IMR-90 (cell line): ENCODE measurements at regions not wholly inside any gene's neighbourhood (a gene's known extent, or its start where the extent isn't known, plus 50 kb on each side); places are given as distances from the start of the nearest gene placed in this dataset.

Experiments
- ATAC-seq: fragments of 200-7000 bp; cut with Tn5 transposase; 2 replicates; pipeline ENCODE4 v1.9.1; 2020; ENCODE audit warnings: low read depth, mild to moderate bottlenecking, moderate library complexity
- BruUV-seq: library from RNA; stranded (reverse); fragments of 400-500 nt; replicated peaks from 2 replicates; lab custom pipeline; 2021; lab: Mats Ljungman, UMichigan
- CTCF ChIA-PET: fragments of 300-600 bp; formaldehyde crosslinking; extraction: SDS; loops from one replicate; lab custom pipeline; 2021; ENCODE audit warnings: antibody characterized with exemption; lab: Yijun Ruan, JAX
- POLR2A ChIA-PET: fragments of 300-600 bp; sonication (Branson Sonifier 250); formaldehyde crosslinking; loops from one replicate; lab custom pipeline; 2022; ENCODE audit warnings: antibody characterized with exemption; ENCODE audit not compliant: unreplicated experiment; lab: Charles Lee
- DNase-seq: peaks from one replicate; pipeline ENCODE4 v3.0.0; 2013
- H2AFZ ChIP-seq: replicated peaks from 2 replicates; pipeline ENCODE3; 2013; ENCODE audit warnings: low read length, mild to moderate bottlenecking; ENCODE audit not compliant: poor library complexity
- H2AK5ac ChIP-seq: 2 replicates; pipeline ENCODE4 v1.6.1; 2013; ENCODE audit warnings: low read depth, low read length, inconsistent platforms
- H2AK9ac ChIP-seq: replicated peaks from 2 replicates; pipeline ENCODE3; 2013; ENCODE audit warnings: mild to moderate bottlenecking, low read depth, low read length, moderate library complexity; ENCODE audit not compliant: poor library complexity
- H2BK120ac ChIP-seq: 2 replicates; pipeline ENCODE4 v1.6.1; 2013; ENCODE audit warnings: low read depth, low read length, inconsistent platforms
- H2BK15ac ChIP-seq: 3 replicates; pipeline ENCODE4 v1.6.1; 2013; ENCODE audit warnings: low read depth, low read length, inconsistent platforms
- H2BK20ac ChIP-seq: 2 replicates; pipeline ENCODE4 v1.6.1; 2013; ENCODE audit warnings: low read depth, mild to moderate bottlenecking, inconsistent platforms, low read length, moderate library complexity
- H2BK5ac ChIP-seq: 2 replicates; pipeline ENCODE4 v1.6.1; 2013; ENCODE audit warnings: mild to moderate bottlenecking, low read depth, low read length, inconsistent platforms; ENCODE audit not compliant: poor library complexity, severe bottlenecking
- H3K14ac ChIP-seq: replicated peaks from 2 replicates; pipeline ENCODE4 v1.6.1; 2013; ENCODE audit warnings: low read depth, low read length, inconsistent platforms
- H3K18ac ChIP-seq: 2 replicates; pipeline ENCODE4 v1.6.1; 2013; ENCODE audit warnings: low read depth, low read length, control low read depth
- H3K23ac ChIP-seq: 2 replicates; pipeline ENCODE4 v1.6.1; 2013; ENCODE audit warnings: low read depth, low read length, inconsistent platforms
- H3K27ac ChIP-seq: 2 replicates; pipeline ENCODE4 v1.5.1; 2013; ENCODE audit warnings: mild to moderate bottlenecking, control low read depth, low read length; ENCODE audit not compliant: insufficient read depth
- H3K27me3 ChIP-seq: 2 replicates; pipeline ENCODE4 v1.6.1; 2013; ENCODE audit warnings: low read length; ENCODE audit not compliant: control insufficient read depth, insufficient read depth
- H3K36me3 ChIP-seq: 2 replicates; pipeline ENCODE4 v1.6.1; 2013; ENCODE audit warnings: low read length, mixed read lengths; ENCODE audit not compliant: control insufficient read depth, insufficient read depth
- H3K4ac ChIP-seq: 2 replicates; pipeline ENCODE4 v1.6.1; 2013; ENCODE audit warnings: low read depth, low read length, inconsistent platforms
- H3K4me1 ChIP-seq: 2 replicates; pipeline ENCODE4 v1.6.1; 2013; ENCODE audit warnings: low read length, mixed read lengths; ENCODE audit not compliant: control insufficient read depth, insufficient read depth
- H3K4me2 ChIP-seq: 2 replicates; pipeline ENCODE4 v1.6.1; 2013; ENCODE audit warnings: low read depth, mild to moderate bottlenecking, control low read depth, low read length, moderate library complexity
- H3K4me3 ChIP-seq: 2 replicates; pipeline ENCODE4 v1.5.1; 2013; ENCODE audit warnings: low read depth, mild to moderate bottlenecking, control low read depth, low read length, moderate library complexity; ENCODE audit not compliant: insufficient read depth
- H3K56ac ChIP-seq: 2 replicates; pipeline ENCODE4 v1.6.1; 2013; ENCODE audit warnings: low read length, inconsistent platforms; ENCODE audit not compliant: insufficient read depth; ENCODE audit errors: extremely low read depth
- H3K79me1 ChIP-seq, 2 experiments: 2 replicates each; pipeline ENCODE4 v1.6.1; 2013; ENCODE audit warnings: low read length in 2 of 2, inconsistent platforms in 1 of 2, low read depth in 1 of 2
- H3K9ac ChIP-seq: 2 replicates; pipeline ENCODE4 v1.6.1; 2013; ENCODE audit warnings: low read depth, low read length, control low read depth
- H3K9me1 ChIP-seq: 2 replicates; pipeline ENCODE4 v1.6.1; 2013; ENCODE audit warnings: low read length, inconsistent platforms; ENCODE audit not compliant: insufficient read depth
- H3K9me3 ChIP-seq: 2 replicates; pipeline ENCODE4 v1.6.1; 2013; ENCODE audit warnings: low read length; ENCODE audit not compliant: control insufficient read depth, insufficient read depth
- H4K20me1 ChIP-seq: 2 replicates; pipeline ENCODE4 v1.6.1; 2013; ENCODE audit warnings: low read length, inconsistent platforms; ENCODE audit not compliant: insufficient read depth
- H4K5ac ChIP-seq: 2 replicates; pipeline ENCODE4 v1.6.1; 2013; ENCODE audit warnings: mild to moderate bottlenecking, low read depth, low read length, control low read depth
- H4K8ac ChIP-seq, 2 experiments: 2 replicates each; pipeline ENCODE4 v1.6.1; 2013; ENCODE audit warnings: low read depth in 2 of 2, low read length in 2 of 2, control low read depth in 1 of 2, inconsistent platforms in 1 of 2
- H4K91ac ChIP-seq: 2 replicates; pipeline ENCODE4 v1.6.1; 2013; ENCODE audit warnings: low read depth, low read length, inconsistent platforms; ENCODE audit not compliant: insufficient read depth
- CHD1 ChIP-seq: IDR thresholded peaks from 2 replicates; pipeline ENCODE4 v1.6.1; 2012; ENCODE audit warnings: low read depth, low read length, improper control_type of control experiment
- MAZ ChIP-seq: IDR thresholded peaks from 2 replicates; pipeline ENCODE4 v1.6.1; 2012; ENCODE audit warnings: low read depth, mild to moderate bottlenecking, low read length, improper control_type of control experiment, moderate library complexity, borderline replicate concordance
- MXI1 ChIP-seq: IDR thresholded peaks from 2 replicates; pipeline ENCODE4 v1.6.1; 2012; ENCODE audit warnings: low read depth, mild to moderate bottlenecking, low read length, moderate library complexity, borderline replicate concordance
- NFE2L2 ChIP-seq: fragments of 150-350 bp; IDR thresholded peaks from 2 replicates; pipeline ENCODE4 v1.6.1; 2016; ENCODE audit warnings: low read depth, mild to moderate bottlenecking, low read length
- RCOR1 ChIP-seq: IDR thresholded peaks from 2 replicates; pipeline ENCODE4 v1.6.1; 2012; ENCODE audit warnings: mild to moderate bottlenecking, low read length, improper control_type of control experiment; ENCODE audit not compliant: insufficient replicate concordance
- WGBS, 2 experiments: methylation state at CpG; one replicate each; pipeline versions ENCODE4 v1.1.5 to v1.1.7; 2013; ENCODE audit warnings: missing lambda C conversion rate in 2 of 2; ENCODE audit not compliant: insufficient read length in 1 of 2; ENCODE audit errors: extremely low coverage in 2 of 2; 5-methylcytosine and 5-hydroxymethylcytosine counted together
- dilution Hi-C: fragments of 300-500 bp; cut with HindIII; formaldehyde crosslinking; loops from one replicate; pipeline ENCODE4 v1.14.3; 2018; ENCODE audit warnings: low sequenced_read_pairs; ENCODE audit not compliant: unreplicated experiment
- in situ Hi-C: fragments of 300-500 bp; cut with MboI; formaldehyde crosslinking; loops from 3 replicates; pipeline ENCODE4 v1.14.3; 2019; ENCODE audit warnings: low sequenced_read_pairs, inconsistent platforms, mixed read lengths
- intact Hi-C: fragments of 100-400 bp; cut with micrococcal nuclease; formaldehyde crosslinking; loops from 2 replicates; pipeline ENCODE4 v1.10.0; 2022
- TF ChIP-seq, protein P1 (sequence below): fragments of 150-350 bp; IDR thresholded peaks from 2 replicates; pipeline ENCODE4 v1.6.1; 2016; ENCODE audit warnings: low read depth, mild to moderate bottlenecking, low read length, moderate library complexity, borderline replicate concordance

DNA sequence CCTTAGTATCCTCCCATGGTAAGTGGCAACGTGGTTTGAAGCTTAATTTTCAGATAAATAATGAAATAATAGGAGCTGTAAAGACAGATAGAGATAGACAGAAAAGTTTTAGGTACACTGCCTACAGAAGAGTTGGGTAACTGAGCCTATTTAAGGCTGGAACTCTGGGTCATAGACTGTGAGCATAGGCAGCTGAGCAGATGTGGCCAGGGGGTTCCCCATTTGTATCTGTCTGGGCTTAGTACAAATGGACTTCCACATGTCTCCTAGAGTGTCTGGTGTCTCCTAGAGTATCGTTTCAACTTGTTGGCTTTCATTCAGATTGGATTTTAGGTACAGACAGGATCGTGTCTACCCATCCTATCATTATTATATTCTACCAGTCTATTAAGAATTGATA, 649.8 kb downstream of the DHX35 start:
- DNase-seq: no peak
- no CpG with 5 or more reads among the region's 3 CpGs for WGBS, 2 experiments
- CTCF ChIA-PET: no interaction called here

More for the DNA sequence above, 649.8 kb downstream of the DHX35 start:
- no peak overlapping the region for H2AK5ac ChIP-seq
- H3K27me3 ChIP-seq: no peaks in the 10 kb centered on the region
- H3K14ac ChIP-seq: no peak overlapping the region
- no peak overlapping the region for H2AFZ ChIP-seq
- no peak overlapping the region for H3K4me2 ChIP-seq
- no peaks in the 10 kb centered on the region for H3K36me3 ChIP-seq
- H3K9ac ChIP-seq: no peak overlapping the region
- in situ Hi-C loops: no loop called here
- H2BK15ac ChIP-seq: no peak overlapping the region
- intact Hi-C loops: no loop called here
- H3K56ac ChIP-seq: no peak overlapping the region
- H4K91ac ChIP-seq: no peak overlapping the region
- no peak overlapping the region for H2AK9ac ChIP-seq
- no peaks in the 10 kb centered on the region for H4K20me1 ChIP-seq
- no peak overlapping the region for H2BK5ac ChIP-seq
- H3K4me1 ChIP-seq: no peaks in the 10 kb centered on the region
- no peaks in the 10 kb centered on the region for H3K9me1 ChIP-seq
- no peak overlapping the region for H2BK20ac ChIP-seq
- no peak overlapping the region for H3K27ac ChIP-seq
- no peak overlapping the region for H2BK120ac ChIP-seq
- no peak overlapping the region for H4K8ac ChIP-seq
- H3K23ac ChIP-seq: no peak overlapping the region
- ATAC-seq: no peak
- H3K4me3 ChIP-seq: no peak overlapping the region
- H3K79me1 ChIP-seq: no peaks in the 10 kb centered on the region
- no peak overlapping the region for H3K18ac ChIP-seq
- no TSS peak for BruUV-seq
- TF ChIP-seq MXI1: no peak
- no peak for TF ChIP-seq RCOR1
- TF ChIP-seq, protein P1, sequence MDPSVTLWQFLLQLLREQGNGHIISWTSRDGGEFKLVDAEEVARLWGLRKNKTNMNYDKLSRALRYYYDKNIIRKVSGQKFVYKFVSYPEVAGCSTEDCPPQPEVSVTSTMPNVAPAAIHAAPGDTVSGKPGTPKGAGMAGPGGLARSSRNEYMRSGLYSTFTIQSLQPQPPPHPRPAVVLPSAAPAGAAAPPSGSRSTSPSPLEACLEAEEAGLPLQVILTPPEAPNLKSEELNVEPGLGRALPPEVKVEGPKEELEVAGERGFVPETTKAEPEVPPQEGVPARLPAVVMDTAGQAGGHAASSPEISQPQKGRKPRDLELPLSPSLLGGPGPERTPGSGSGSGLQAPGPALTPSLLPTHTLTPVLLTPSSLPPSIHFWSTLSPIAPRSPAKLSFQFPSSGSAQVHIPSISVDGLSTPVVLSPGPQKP: no peak
- no peak for TF ChIP-seq CHD1
- no peak for TF ChIP-seq NFE2L2
- no peak for TF ChIP-seq MAZ
- POLR2A ChIA-PET: no interaction called here
- H3K4ac ChIP-seq: no peak overlapping the region
- no peak overlapping the region for H4K5ac ChIP-seq
- dilution Hi-C loops: no loop called here
- no peaks in the 10 kb centered on the region; the same call in none of the 2 replicates for H3K9me3 ChIP-seq
